Neural progenitor cell (in vitro differentiated cells): ENCODE measurements at regions not wholly inside any gene's neighbourhood (a gene's known extent, or its start where the extent isn't known, plus 50 kb on each side); places are given as distances from the start of the nearest gene placed in this dataset.

Experiments used
- DNase-seq: peaks from one replicate; pipeline ENCODE4 v3.0.0-alpha.2; 2016; ENCODE audit warnings: low spot score
- H2AFZ ChIP-seq: fragments of 200-600 bp; sonication (generic); replicated peaks from 2 replicates; pipeline ENCODE4 v1.6.1; 2016; ENCODE audit warnings: antibody characterized with exemption
- H3F3A ChIP-seq: fragments of 200-600 bp; sonication (generic); 2 replicates; pipeline ENCODE4 v1.6.1; 2016; ENCODE audit warnings: antibody characterized with exemption, low read depth
- H3K27ac ChIP-seq: fragments of 200-600 bp; sonication (generic); 2 replicates; pipeline ENCODE4 v1.5.1; 2016; ENCODE audit warnings: mild to moderate bottlenecking
- H3K27me3 ChIP-seq: fragments of 200-600 bp; sonication (generic); 2 replicates; pipeline ENCODE4 v1.6.1; 2016; ENCODE audit warnings: mild to moderate bottlenecking, moderate library complexity
- H3K36me3 ChIP-seq: fragments of 200-600 bp; sonication (generic); 2 replicates; pipeline ENCODE4 v1.5.1; 2016
- H3K4me1 ChIP-seq: fragments of 200-600 bp; sonication (generic); 2 replicates; pipeline ENCODE4 v1.6.1; 2016; ENCODE audit warnings: mixed run types
- H3K4me2 ChIP-seq: fragments of 200-600 bp; sonication (generic); 2 replicates; pipeline ENCODE4 v1.6.1; 2016
- H3K4me3 ChIP-seq: fragments of 200-600 bp; sonication (generic); 2 replicates; pipeline ENCODE4 v1.5.1; 2016
- H3K79me2 ChIP-seq: fragments of 200-600 bp; sonication (generic); 2 replicates; pipeline ENCODE4 v1.6.1; 2016; ENCODE audit warnings: low read depth
- H3K9ac ChIP-seq: fragments of 200-600 bp; sonication (generic); 2 replicates; pipeline ENCODE4 v1.6.1; 2016
- H3K9me3 ChIP-seq: fragments of 200-600 bp; sonication (generic); 2 replicates; pipeline ENCODE4 v1.5.1; 2016; ENCODE audit warnings: low read depth
- H4K20me1 ChIP-seq: fragments of 200-600 bp; sonication (generic); 2 replicates; pipeline ENCODE4 v1.6.1; 2016; ENCODE audit warnings: low read depth
- H3K27ac Mint-ChIP-seq: 3 replicates; pipeline ENCODE4 v1.8.0; 2021; ENCODE audit warnings: mixed read lengths
- H3K27me3 Mint-ChIP-seq: 2 replicates; pipeline ENCODE4 v1.8.0; 2022; ENCODE audit warnings: low read depth, mild to moderate bottlenecking, inconsistent platforms, moderate library complexity, mixed read lengths; ENCODE audit not compliant: insufficient read depth
- H3K36me3 Mint-ChIP-seq: 3 replicates; pipeline ENCODE4 v1.8.0; 2021; ENCODE audit warnings: mixed read lengths
- H3K4me1 Mint-ChIP-seq: 3 replicates; pipeline ENCODE4 v1.8.0; 2021; ENCODE audit warnings: mixed read lengths
- H3K4me3 Mint-ChIP-seq: 3 replicates; pipeline ENCODE4 v1.8.0; 2021; ENCODE audit warnings: mild to moderate bottlenecking, moderate library complexity, mixed read lengths
- H3K9me3 Mint-ChIP-seq: 3 replicates; pipeline ENCODE4 v1.8.0; 2020; ENCODE audit warnings: mixed read lengths
- CTCF ChIP-seq: fragments of 200-600 bp; sonication (generic); IDR thresholded peaks from 2 replicates; pipeline ENCODE4 v1.5.1; 2017; ENCODE audit warnings: antibody characterized with exemption, mild to moderate bottlenecking
- EZH2 ChIP-seq: fragments of 200-600 bp; sonication (generic); IDR thresholded peaks from 2 replicates; pipeline ENCODE4 v1.6.1; 2017; ENCODE audit warnings: antibody characterized with exemption, mild to moderate bottlenecking, moderate library complexity
- EZH2phosphoT487 ChIP-seq: fragments of 200-600 bp; sonication (generic); IDR thresholded peaks from 2 replicates; pipeline ENCODE4 v1.6.1; 2017; ENCODE audit warnings: antibody characterized with exemption

- Histone ChIP-seq H3K27ac (no peak overlapping the region), H2AFZ (no peak overlapping the region), H3K36me3 (no peaks in the 10 kb centered on the region), H4K20me1 (no peaks in the 10 kb centered on the region), H3K4me3 (no peak overlapping the region), H3K4me2 (no peak overlapping the region), H3K9ac (no peak overlapping the region), H3F3A (no peaks in the 10 kb centered on the region), H3K27me3 (no peaks in the 10 kb centered on the region), H3K4me1 (peaks cover 8% of the 10 kb centered on the region), H3K79me2 (no peaks in the 10 kb centered on the region), H3K9me3 (no peaks in the 10 kb centered on the region)
- DNase-seq: no peak
- no peak overlapping the region for H3K27ac Mint-ChIP-seq
- H3K36me3 Mint-ChIP-seq: no peaks in the 10 kb centered on the region
- H3K27me3 Mint-ChIP-seq: peaks cover 14% of the 10 kb centered on the region
- peaks cover 18% of the 10 kb centered on the region for H3K4me1 Mint-ChIP-seq
- TF ChIP-seq EZH2phosphoT487: no peak
- no peak for TF ChIP-seq CTCF
- TF ChIP-seq EZH2: no peak
- no peak overlapping the region for H3K4me3 Mint-ChIP-seq
- H3K9me3 Mint-ChIP-seq: peaks cover 3% of the 10 kb centered on the region
Observed at GRCh38 chr1:229141689-229142377, 129.1 kb upstream of the RAB4A start.

DNA sequence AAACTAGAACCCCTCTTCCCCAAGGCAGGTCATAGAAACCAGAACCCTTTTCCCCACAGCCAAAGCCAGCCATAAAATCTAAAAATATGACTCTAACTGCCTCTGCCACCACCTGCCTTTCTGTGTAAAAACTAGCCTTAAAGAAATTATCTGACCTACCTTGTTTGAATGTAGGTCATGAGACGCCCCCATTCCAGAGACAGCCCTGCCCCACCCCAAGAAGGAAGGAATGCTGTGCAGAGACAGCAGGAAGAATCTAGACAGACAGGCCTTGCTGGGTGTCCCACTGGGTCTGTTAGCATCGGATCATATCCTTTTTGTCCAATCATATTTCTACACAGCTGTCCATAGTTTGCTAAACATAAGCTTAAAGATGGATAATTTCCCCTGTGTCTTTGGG, 128.4 kb upstream of the RAB4A start:
- H3K9ac ChIP-seq: no peak overlapping the region
- no peak overlapping the region for H3K27ac Mint-ChIP-seq
- no peak overlapping the region for H3K4me3 ChIP-seq

GRCh38 chr1:229146647-229147046, 124.3 kb upstream of the RAB4A start:
- Histone ChIP-seq H3K4me2 (no peak overlapping the region), H3K4me3 (no peak overlapping the region), H3K27me3 (no peaks in the 10 kb centered on the region), H4K20me1 (no peaks in the 10 kb centered on the region), H2AFZ (no peak overlapping the region), H3K36me3 (no peaks in the 10 kb centered on the region), H3K27ac (no peak overlapping the region), H3F3A (peaks cover 8% of the 10 kb centered on the region), H3K9me3 (no peaks in the 10 kb centered on the region), H3K9ac (no peak overlapping the region), H3K4me1 (peaks cover 23% of the 10 kb centered on the region), H3K79me2 (no peaks in the 10 kb centered on the region)
- peaks cover 8% of the 10 kb centered on the region for H3K4me1 Mint-ChIP-seq
- peaks cover 20% of the 10 kb centered on the region for H3K27me3 Mint-ChIP-seq
- DNase-seq: no peak
- H3K27ac Mint-ChIP-seq: peak overlapping the region; percentile 44
- no peaks in the 10 kb centered on the region for H3K9me3 Mint-ChIP-seq
- H3K4me3 Mint-ChIP-seq: peak overlapping the region; percentile 1
- no peak for TF ChIP-seq EZH2
- TF ChIP-seq EZH2phosphoT487: no peak
- no peak for TF ChIP-seq CTCF
- H3K36me3 Mint-ChIP-seq: no peaks in the 10 kb centered on the region

More for the DNA sequence above, 128.4 kb upstream of the RAB4A start:
- Mint-ChIP-seq H3K27me3 (peaks cover 17% of the 10 kb centered on the region), H3K36me3 (no peaks in the 10 kb centered on the region), H3K9me3 (peaks cover under 1% of the 10 kb centered on the region), H3K4me3 (no peak overlapping the region), H3K4me1 (peaks cover 18% of the 10 kb centered on the region)
- Histone ChIP-seq H3K27me3 (no peaks in the 10 kb centered on the region), H3K4me1 (peaks cover 15% of the 10 kb centered on the region), H3K36me3 (no peaks in the 10 kb centered on the region), H3F3A (no peaks in the 10 kb centered on the region), H2AFZ (no peak overlapping the region), H3K9me3 (no peaks in the 10 kb centered on the region), H4K20me1 (no peaks in the 10 kb centered on the region), H3K27ac (no peak overlapping the region), H3K4me2 (no peak overlapping the region), H3K79me2 (no peaks in the 10 kb centered on the region)
- TF ChIP-seq EZH2: no peak
- no peak for TF ChIP-seq CTCF
- no peak for TF ChIP-seq EZH2phosphoT487
- no peak for DNase-seq
